GM18511 (cell line): ENCODE measurements at regions not wholly inside any gene's neighbourhood (a gene's known extent, or its start where the extent isn't known, plus 50 kb on each side); places are given as distances from the start of the nearest gene placed in this dataset.

ENCODE experiments used
- ATAC-seq: cut with Tn5 transposase; IDR thresholded peaks from one replicate; pipeline ENCODE4 v1.9.1; 2021; ENCODE audit warnings: mild to moderate bottlenecking, moderate library complexity; ENCODE audit not compliant: unreplicated experiment

- ATAC-seq: no peak
Observed at GRCh38 chr2:17309181-17309580, 209.1 kb downstream of the RAD51AP2 start.

GRCh38 chr2:17306706-17307105 lies 211.5 kb downstream of the RAD51AP2 start:
- ATAC-seq: no peak

GRCh38 chr2:17306219-17306618 lies 212.0 kb downstream of the RAD51AP2 start:
- no peak for ATAC-seq

GRCh38 chr2:17303521-17303920 lies 214.7 kb downstream of the RAD51AP2 start:
- ATAC-seq: no peak

GRCh38 chr2:17303054-17303453 lies 215.2 kb downstream of the RAD51AP2 start:
- ATAC-seq: no peak

GRCh38 chr2:17302281-17302680 lies 216.0 kb downstream of the RAD51AP2 start:
- no peak for ATAC-seq

GRCh38 chr2:17301437-17301836 lies 216.8 kb downstream of the RAD51AP2 start:
- no peak for ATAC-seq

- no peak for ATAC-seq
Observed at GRCh38 chr2:17299891-17300540, 218.2 kb downstream of the RAD51AP2 start.

- ATAC-seq: no peak
Observed at GRCh38 chr2:17298453-17298852, 219.8 kb downstream of the RAD51AP2 start.

- no peak for ATAC-seq
Observed at GRCh38 chr2:17296686-17297085, 221.6 kb downstream of the RAD51AP2 start.

- ATAC-seq: no peak
Observed at GRCh38 chr2:17289669-17290068, 228.6 kb downstream of the RAD51AP2 start.

- ATAC-seq: no peak
Observed at GRCh38 chr2:17287183-17287582, 231.1 kb downstream of the RAD51AP2 start.

- no peak for ATAC-seq
Observed at GRCh38 chr2:17282826-17283225, 235.4 kb downstream of the RAD51AP2 start.

GRCh38 chr2:17282245-17282644 lies 236.0 kb downstream of the RAD51AP2 start:
- ATAC-seq: no peak

GRCh38 chr2:17276220-17276619 lies 242.0 kb downstream of the RAD51AP2 start:
- no peak for ATAC-seq

GRCh38 chr2:17272652-17273525 lies 245.4 kb downstream of the RAD51AP2 start:
- peak; percentile 55 for ATAC-seq

GRCh38 chr2:17272170-17272569 lies 246.1 kb downstream of the RAD51AP2 start:
- no peak for ATAC-seq

GRCh38 chr2:17271416-17271815 lies 246.8 kb downstream of the RAD51AP2 start:
- ATAC-seq: no peak

GRCh38 chr2:17270894-17271293 lies 247.3 kb downstream of the RAD51AP2 start:
- ATAC-seq: no peak

GRCh38 chr2:17263570-17263968 lies 254.7 kb downstream of the RAD51AP2 start:
- ATAC-seq: no peak

- no peak for ATAC-seq
Observed at GRCh38 chr2:17262854-17263569, 255.2 kb downstream of the RAD51AP2 start.

- ATAC-seq: no peak
Observed at GRCh38 chr2:17259613-17260012, 258.6 kb downstream of the RAD51AP2 start.
